NCI-H1436 treated with DMSO at 0.1 percent for 48 hours (cell line): ENCODE measurements at regions not wholly inside any gene's neighbourhood (a gene's known extent, or its start where the extent isn't known, plus 50 kb on each side); places are given as distances from the start of the nearest gene placed in this dataset.
"Not testable (repeated sequence)": the region's sequence is repeated elsewhere in the genome, so short reads cannot be mapped to it uniquely, and the experiment has no call there.

Experiments
- DNase-seq: peaks from one replicate; lab custom pipeline; 2025; lab: John Stamatoyannopoulos, UW

DNA sequence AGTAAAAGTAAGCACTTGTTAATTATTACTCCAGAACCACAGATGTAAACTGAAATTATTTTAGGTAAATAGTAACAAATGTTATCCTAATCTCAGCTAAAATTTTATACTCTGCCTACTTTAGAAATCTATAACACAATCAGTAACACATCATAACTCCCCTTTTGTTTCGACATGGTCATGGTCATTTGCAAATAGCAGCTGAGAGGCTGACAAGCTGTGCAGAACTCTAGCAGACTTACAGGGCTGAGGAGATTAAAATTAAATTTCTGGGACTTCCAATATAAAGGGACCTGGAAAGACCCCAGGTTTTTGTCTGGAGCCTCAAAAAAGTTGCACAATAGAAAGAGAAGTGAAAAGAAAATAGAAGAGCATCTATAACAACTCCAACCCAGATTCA is 88.8 kb downstream of the PRL start:
- no peak for DNase-seq

DNA sequence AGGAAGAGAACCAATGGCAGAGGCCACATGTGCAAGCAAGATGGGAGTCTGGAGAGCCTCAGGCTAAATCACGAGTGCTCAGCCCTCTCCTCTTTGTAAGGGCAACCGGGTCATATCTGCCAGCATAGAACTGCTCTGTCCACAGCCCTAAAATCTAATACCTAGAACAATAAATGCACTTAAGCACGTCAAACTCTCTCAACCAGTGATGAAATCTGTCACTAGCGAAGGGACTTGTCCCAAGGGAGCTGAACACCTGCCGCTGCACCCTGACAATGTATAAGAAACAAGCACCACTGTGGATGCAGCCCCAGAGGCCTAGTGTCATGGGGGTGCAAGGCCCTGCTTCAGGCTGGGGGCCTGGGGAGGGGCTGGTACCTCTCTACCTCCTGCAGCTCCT is 82.5 kb downstream of the PRL start:
- DNase-seq, result no peak

DNA sequence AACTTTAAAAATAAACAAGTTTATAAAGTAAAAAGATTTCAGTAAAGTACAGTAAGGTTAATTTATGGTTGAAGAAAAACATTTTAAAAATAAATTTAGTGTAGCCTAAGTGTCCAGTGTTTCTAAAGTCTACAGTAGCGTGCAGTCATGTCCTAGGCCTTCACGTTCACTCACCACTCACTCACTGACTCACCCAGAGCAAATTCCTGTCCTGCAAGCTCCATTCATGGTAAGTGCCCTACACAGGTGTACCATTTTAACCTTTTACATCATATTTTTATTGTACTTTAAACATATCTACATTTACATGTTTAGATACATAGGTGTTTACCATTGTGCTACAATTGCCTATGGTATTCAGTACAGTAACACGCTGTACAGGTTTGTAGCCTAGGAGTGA is 81.4 kb downstream of the PRL start:
- not testable (repeated sequence) for DNase-seq

DNA sequence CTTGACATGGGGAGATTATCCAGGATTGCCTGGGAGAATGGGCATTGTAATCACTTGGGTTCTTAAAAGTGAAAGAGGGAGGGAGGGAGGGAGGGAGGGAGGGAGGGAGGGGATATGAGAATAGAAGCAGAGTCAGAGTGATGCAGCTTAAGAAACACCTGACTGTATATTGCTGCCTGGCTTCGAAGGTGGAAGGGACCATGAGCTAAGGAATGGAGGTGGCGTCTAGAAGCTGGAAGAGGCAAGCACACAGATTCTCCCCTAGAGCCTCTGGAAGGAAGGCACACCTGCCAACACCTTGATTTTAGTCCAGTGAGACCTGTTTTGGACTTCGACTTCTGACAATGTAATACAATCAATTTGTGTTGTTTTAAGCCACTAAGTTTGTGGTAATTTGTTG is 78.4 kb downstream of the PRL start:
- no peak for DNase-seq

DNA sequence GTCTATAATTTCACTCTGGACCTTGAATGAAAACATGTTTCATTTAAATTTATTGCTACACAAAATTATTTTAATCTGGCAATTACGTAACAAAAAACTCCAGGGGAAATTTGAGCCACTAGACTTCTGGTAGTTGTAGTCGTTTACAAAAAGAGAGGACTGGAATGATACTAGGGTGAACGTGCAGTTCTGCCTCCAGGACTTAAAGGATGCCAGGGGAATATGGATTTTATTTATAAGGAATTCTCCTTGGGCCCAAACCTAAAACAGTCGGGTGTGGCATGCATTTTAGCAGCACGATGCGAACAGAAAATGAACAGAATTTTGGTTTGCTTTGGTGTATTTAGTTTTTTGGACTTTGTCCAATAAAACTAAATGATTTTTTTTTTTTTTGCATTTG is 76.9 kb downstream of the PRL start:
- no peak for DNase-seq

DNA sequence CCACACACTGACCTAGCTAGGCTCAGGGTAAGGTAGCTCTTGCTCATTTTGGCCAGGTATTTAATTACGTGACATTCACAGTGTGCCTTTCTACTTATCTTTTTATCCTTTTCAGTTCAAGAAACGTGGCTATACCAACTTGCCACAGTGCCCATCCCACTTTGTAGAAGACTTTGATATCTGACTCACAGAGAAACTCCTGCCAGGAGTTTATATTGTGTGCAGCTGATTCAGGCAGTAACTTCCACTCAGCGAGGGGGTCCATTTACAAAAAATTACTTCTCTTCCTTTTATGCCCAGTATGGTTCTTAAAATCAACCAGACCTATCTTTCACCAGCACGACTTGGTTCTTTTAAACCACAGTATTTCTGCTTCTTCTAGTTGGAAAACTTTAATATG is 75.6 kb downstream of the PRL start:
- DNase-seq, result no peak

DNA sequence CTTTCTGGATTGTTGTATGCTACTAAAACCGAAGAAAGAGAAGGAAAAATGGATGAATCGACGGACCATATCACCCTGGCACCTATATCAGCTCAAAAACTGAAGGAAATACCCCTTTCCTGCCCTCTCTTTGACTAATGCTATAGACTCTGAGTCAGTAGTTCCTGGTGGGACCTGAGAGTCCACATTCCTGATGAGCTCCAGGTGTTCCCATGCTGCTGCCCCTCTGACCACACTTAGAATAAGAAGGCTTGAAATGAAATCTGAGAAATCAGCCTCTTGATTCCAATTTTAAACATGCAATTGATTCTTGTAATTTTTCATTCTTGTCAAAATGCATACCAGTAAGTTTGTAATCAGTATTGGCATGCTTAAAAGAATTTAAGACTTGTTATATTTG is 75.2 kb downstream of the PRL start:
- no peak for DNase-seq

DNA sequence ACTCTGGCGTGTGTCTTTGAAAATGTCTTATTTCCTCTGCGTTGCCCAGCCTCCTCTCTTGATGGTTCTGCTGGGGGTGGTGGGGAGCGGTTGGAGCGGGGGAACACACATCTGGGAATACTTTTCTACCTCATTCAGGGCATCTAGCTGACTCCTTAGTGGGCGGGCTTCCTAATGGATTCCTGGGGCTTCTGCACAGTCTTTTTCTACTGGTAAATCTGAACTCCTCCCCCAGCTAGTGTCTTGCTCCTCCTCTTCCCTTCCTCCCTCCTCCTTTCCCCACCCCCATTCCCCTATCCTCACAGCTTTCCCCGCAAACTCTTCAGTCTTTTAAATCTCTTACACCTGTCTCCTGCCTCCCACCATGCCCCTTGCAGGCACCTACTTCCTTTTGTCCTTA is 74.4 kb downstream of the PRL start:
- DNase-seq, result no peak

DNA sequence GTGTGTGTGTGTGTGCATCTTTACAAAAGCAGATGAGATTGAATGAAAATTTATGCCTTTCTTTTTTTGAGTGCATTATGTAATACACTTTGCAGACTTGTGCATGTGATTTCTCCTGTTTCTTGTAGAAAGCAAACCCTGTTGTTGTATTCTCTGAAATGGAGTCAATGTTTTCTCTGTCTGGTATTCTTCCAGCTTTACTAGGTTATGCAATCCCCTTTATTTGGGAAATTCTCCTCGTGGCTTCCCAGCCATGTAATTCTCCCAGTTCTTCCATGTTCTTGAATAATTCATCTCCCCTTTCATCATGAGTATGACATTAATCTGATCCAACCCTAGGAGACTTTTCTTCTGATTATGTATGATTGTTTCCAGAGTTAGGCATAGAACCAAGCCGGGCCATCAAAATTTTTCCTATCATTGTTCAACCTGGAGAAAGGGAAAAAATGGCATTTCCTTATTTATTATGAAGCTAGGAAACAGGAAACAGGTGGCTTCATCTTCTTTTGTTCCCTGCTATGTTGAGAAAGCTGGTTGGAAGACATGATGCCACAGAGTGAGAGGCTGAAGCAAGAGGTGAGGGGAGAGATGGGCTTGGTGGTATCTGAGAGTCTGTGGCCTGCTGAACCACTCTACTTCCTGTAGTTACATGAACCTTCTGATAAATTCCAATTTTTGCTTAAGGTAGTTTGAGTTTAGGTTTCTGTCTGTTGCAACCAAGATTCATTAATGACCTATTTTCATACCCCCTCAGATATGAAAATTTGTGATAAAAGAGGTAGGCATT is 68.8 kb downstream of the PRL start:
- DNase-seq, result no peak

DNA sequence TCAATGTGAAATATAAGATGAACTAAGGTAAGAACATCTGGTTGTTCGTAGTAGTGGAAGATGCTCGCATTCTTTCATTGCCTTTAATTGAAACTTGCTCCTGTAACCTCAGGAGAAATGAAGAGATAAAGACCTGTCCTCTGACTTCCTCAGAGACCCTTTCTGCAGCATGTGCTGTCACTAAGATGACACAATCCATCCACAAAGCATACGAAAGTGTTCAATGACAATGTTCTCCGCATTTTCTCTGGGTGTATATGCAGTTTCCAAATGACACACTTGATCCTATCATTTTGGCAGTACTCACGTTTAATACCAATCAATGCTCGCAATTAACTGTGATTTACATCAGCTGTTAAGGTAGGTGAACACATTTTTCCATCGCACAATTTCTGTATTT is 65.8 kb downstream of the PRL start:
- no peak for DNase-seq

DNA sequence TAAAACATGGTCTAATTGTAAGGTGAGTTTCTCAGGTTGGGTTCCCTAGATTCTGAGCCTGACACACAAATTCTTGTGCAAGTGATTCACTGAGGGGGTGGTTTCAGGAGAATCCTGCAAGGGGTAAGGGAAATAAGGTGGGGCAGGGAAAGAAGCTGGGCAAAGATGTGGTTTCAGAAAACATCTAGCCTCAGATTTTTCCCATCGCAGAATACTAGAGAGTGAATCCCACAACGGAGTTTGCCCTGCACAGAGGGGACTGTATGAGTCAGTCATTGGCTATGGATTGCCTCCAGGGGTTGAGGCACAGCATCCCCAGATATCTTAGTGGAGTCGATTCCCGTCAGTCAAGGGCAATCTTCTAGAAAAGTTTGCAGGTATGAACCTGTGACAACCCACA is 65.2 kb downstream of the PRL start:
- no peak for DNase-seq

DNA sequence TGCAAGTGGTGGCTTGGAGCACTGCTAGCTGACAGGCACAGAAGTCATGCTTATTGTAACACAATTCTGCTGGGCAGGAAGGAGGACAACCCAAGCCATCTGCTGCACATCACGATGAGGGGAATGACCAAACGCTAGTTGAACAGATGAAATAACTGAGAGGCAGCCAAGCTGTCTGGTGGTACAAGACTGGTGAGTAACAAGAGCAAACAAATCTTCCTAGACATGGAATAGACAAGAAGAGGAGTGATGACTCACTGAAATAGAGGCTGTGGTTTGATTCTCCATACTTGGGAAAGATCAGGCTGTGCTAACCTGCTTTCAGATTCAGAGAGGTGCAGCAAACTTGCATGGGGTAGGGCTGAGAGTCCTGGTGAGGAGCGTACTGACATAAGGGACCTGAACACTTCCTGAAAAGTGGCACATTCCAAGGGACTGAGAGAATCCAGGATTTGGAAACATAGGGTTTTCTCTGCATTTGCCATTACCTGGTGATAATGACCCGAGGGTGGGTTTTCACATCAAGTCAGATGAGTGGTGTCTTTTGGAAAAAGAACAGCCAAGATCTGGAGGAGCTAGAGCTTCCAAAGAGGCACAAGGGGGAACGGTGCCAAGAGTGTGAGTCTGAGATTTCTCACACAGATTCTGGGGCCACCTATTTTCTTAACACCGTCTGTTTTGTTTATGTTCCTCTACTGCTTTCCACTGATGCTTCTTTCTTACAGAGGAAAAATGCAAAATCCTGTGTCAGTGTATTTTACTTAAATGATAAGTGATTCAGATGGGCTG is 60.0 kb downstream of the PRL start:
- no peak for DNase-seq
